ENCODE measurements at regions not wholly inside any gene's neighbourhood (a gene's known extent, or its start where the extent isn't known, plus 50 kb on each side); places are given as distances from the start of the nearest gene placed in this dataset.

- no peaks in the 10 kb centered on the region for H3K9me2 ChIP-seq (ENCODE audit: low read depth, low read length)
- H3K27me3 ChIP-seq (ENCODE audit: insufficient read depth, low read length), result no peaks in the 10 kb centered on the region
- no peaks in the 10 kb centered on the region for H4K20me1 ChIP-seq (ENCODE audit: insufficient read depth, low read length)
- H3K4me2 ChIP-seq (ENCODE audit: low read length), result no peak overlapping the region
- H3K9me3 ChIP-seq (ENCODE audit: low read length), result no peaks in the 10 kb centered on the region
- H3K4me3 ChIP-seq (ENCODE audit: low read depth, low read length, poor library complexity, severe bottlenecking), result no peak overlapping the region
- no peaks in the 10 kb centered on the region for H3K4me1 ChIP-seq (ENCODE audit: insufficient read depth, low read length, severe bottlenecking)
- no peak overlapping the region for H3K27ac ChIP-seq (ENCODE audit: low read depth, low read length, poor library complexity, severe bottlenecking)
- H3K79me2 ChIP-seq (ENCODE audit: insufficient read depth, low read length), result no peaks in the 10 kb centered on the region
- H2AFZ ChIP-seq (ENCODE audit: low read length), result no peak overlapping the region
- H3K36me3 ChIP-seq (ENCODE audit: insufficient read depth, low read length), result no peaks in the 10 kb centered on the region
- TF ChIP-seq EZH2 (IDR thresholded peaks at IDR 0.05; ENCODE audit: borderline replicate concordance, low read length) (no peak), CTCF (IDR thresholded peaks at IDR 0.05; ENCODE audit: low read length) (no peak)
- H3K9ac ChIP-seq (ENCODE audit: low read length), result no peak overlapping the region
- no peaks in the 10 kb centered on the region for H3F3A ChIP-seq (ENCODE audit: insufficient read depth, low read length)
Measured at GRCh38 chr10:107398115-107398514, 233.6 kb upstream of the SORCS1 start.

GRCh38 chr10:107391901-107392300 lies 227.4 kb upstream of the SORCS1 start:
- TF ChIP-seq CTCF (IDR thresholded peaks at IDR 0.05; ENCODE audit: low read length) (no peak), EZH2 (IDR thresholded peaks at IDR 0.05; ENCODE audit: borderline replicate concordance, low read length) (no peak)
- Histone ChIP-seq H3F3A (ENCODE audit: insufficient read depth, low read length) (no peaks in the 10 kb centered on the region), H3K9ac (ENCODE audit: low read length) (no peak overlapping the region), H3K27ac (ENCODE audit: low read depth, low read length, poor library complexity, severe bottlenecking) (no peak overlapping the region), H3K4me2 (ENCODE audit: low read length) (no peak overlapping the region), H3K27me3 (ENCODE audit: insufficient read depth, low read length) (no peaks in the 10 kb centered on the region), H3K4me3 (ENCODE audit: low read depth, low read length, poor library complexity, severe bottlenecking) (no peak overlapping the region), H3K9me2 (ENCODE audit: low read depth, low read length) (no peaks in the 10 kb centered on the region), H3K36me3 (ENCODE audit: insufficient read depth, low read length) (no peaks in the 10 kb centered on the region), H2AFZ (ENCODE audit: low read length) (no peak overlapping the region), H4K20me1 (ENCODE audit: insufficient read depth, low read length) (no peaks in the 10 kb centered on the region), H3K4me1 (ENCODE audit: insufficient read depth, low read length, severe bottlenecking) (no peaks in the 10 kb centered on the region), H3K9me3 (ENCODE audit: low read length) (no peaks in the 10 kb centered on the region), H3K79me2 (ENCODE audit: insufficient read depth, low read length) (no peaks in the 10 kb centered on the region)

GRCh38 chr10:107390563-107390962 lies 226.1 kb upstream of the SORCS1 start:
- Histone ChIP-seq H3K4me2 (ENCODE audit: low read length) (no peak overlapping the region), H3K79me2 (ENCODE audit: insufficient read depth, low read length) (no peaks in the 10 kb centered on the region), H4K20me1 (ENCODE audit: insufficient read depth, low read length) (no peaks in the 10 kb centered on the region), H3K9ac (ENCODE audit: low read length) (no peak overlapping the region), H3K27ac (ENCODE audit: low read depth, low read length, poor library complexity, severe bottlenecking) (no peak overlapping the region), H3K9me3 (ENCODE audit: low read length) (no peaks in the 10 kb centered on the region), H2AFZ (ENCODE audit: low read length) (no peak overlapping the region), H3K4me3 (ENCODE audit: low read depth, low read length, poor library complexity, severe bottlenecking) (no peak overlapping the region), H3K27me3 (ENCODE audit: insufficient read depth, low read length) (no peaks in the 10 kb centered on the region), H3K4me1 (ENCODE audit: insufficient read depth, low read length, severe bottlenecking) (no peaks in the 10 kb centered on the region), H3K9me2 (ENCODE audit: low read depth, low read length) (no peaks in the 10 kb centered on the region), H3F3A (ENCODE audit: insufficient read depth, low read length) (no peaks in the 10 kb centered on the region), H3K36me3 (ENCODE audit: insufficient read depth, low read length) (no peaks in the 10 kb centered on the region)
- TF ChIP-seq CTCF (IDR thresholded peaks at IDR 0.05; ENCODE audit: low read length), result no peak
- TF ChIP-seq EZH2 (IDR thresholded peaks at IDR 0.05; ENCODE audit: borderline replicate concordance, low read length), result no peak

All from OCI-LY1 (cell line).